ENCODE measurements at regions not wholly inside any gene's neighbourhood (a gene's known extent, or its start where the extent isn't known, plus 50 kb on each side); places are given as distances from the start of the nearest gene placed in this dataset.

DNA sequence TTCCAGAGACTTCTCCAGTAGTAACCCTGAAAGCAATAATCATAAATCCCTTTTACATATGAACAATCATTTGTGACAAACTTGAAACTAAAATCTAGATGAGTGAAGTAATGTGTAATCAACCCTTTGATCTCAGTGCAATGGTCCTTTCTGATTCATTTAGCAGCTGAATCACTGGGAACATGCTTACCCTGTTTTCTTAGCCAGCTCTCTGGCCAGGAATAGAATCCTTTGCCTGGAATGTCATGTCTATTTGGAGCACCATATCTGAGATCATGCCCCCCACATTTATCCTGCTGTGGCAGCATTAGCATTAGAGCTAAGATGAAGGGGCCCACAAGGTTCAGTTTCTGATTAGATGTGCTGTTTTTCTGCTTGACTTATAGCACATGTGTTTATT lies 309.8 kb downstream of the OXSM start:
- DNase-seq (ENCODE audit: low read depth, low spot score): no peak
- no peak for TF ChIP-seq ZNF274 (IDR thresholded peaks at IDR 0.05; ENCODE audit: low read depth, low read length)
- TF ChIP-seq YY1 (IDR thresholded peaks at IDR 0.05; ENCODE audit: insufficient read depth, insufficient read length): no peak
- no peak for TF ChIP-seq SUZ12 (IDR thresholded peaks at IDR 0.05; ENCODE audit: extremely low read depth, insufficient read depth, insufficient read length)
- no peaks in the 10 kb centered on the region for H3K36me3 ChIP-seq (ENCODE audit: insufficient read depth, insufficient read length, low read length)
- no peak overlapping the region for H3K9ac ChIP-seq (ENCODE audit: insufficient read length, low read depth)
- H3K27me3 ChIP-seq (ENCODE audit: insufficient read depth, insufficient read length): no peaks in the 10 kb centered on the region
- no peaks in the 10 kb centered on the region for H3K9me3 ChIP-seq (ENCODE audit: insufficient read depth, low read length)
- H3K4me1 ChIP-seq (ENCODE audit: insufficient read depth, insufficient read length): no peaks in the 10 kb centered on the region
- no peak overlapping the region for H3K4me3 ChIP-seq (ENCODE audit: insufficient read length, low read depth)

DNA sequence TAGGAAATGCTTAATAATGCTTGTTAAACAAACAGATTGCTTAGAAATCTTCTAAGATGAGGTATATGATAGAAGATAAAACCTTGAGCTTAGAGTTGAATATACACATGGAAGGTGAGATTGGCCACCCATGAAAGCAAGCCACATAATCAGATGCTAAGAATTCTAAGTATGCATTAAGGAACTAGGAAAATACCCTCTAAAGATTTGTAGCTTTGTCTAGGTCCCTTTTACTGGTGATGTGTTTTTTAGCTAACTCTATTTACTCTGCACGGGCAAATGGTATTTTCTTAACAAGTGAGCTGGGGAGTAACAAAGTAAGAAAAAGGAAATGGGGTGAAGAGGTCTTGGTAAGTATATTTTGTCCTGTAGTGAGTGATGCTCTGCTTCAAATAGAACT lies 310.3 kb downstream of the OXSM start:
- H3K9me3 ChIP-seq (ENCODE audit: insufficient read depth, low read length): no peaks in the 10 kb centered on the region
- no peaks in the 10 kb centered on the region for H3K27me3 ChIP-seq (ENCODE audit: insufficient read depth, insufficient read length)
- H3K9ac ChIP-seq (ENCODE audit: insufficient read length, low read depth): no peak overlapping the region
- no peaks in the 10 kb centered on the region for H3K36me3 ChIP-seq (ENCODE audit: insufficient read depth, insufficient read length, low read length)
- H3K4me1 ChIP-seq (ENCODE audit: insufficient read depth, insufficient read length): no peaks in the 10 kb centered on the region
- DNase-seq (ENCODE audit: low read depth, low spot score): no peak
- no peak overlapping the region for H3K4me3 ChIP-seq (ENCODE audit: insufficient read length, low read depth)
- no peak for TF ChIP-seq SUZ12 (IDR thresholded peaks at IDR 0.05; ENCODE audit: extremely low read depth, insufficient read depth, insufficient read length)
- TF ChIP-seq ZNF274 (IDR thresholded peaks at IDR 0.05; ENCODE audit: low read depth, low read length): no peak
- TF ChIP-seq YY1 (IDR thresholded peaks at IDR 0.05; ENCODE audit: insufficient read depth, insufficient read length): no peak

DNA sequence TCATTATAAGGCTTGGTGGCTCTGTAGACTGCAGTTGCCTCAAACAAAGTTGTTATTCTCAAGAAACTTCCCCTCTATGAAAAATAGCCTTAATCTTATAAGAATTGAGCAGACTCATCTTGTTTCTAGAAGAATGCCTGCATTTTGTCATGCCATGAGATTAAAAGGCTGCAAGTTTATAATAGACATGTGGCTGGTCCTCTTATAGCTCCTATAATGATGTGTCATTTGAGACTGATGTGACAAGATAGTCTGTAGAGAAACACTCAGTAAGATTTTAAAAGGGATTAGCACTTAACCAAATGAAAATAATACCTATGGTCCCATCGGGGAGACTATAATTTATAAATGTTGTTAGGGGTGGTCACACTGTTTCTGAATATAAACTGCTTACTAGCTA lies 312.5 kb downstream of the OXSM start:
- no peaks in the 10 kb centered on the region for H3K36me3 ChIP-seq (ENCODE audit: insufficient read depth, insufficient read length, low read length)
- H3K4me3 ChIP-seq (ENCODE audit: insufficient read length, low read depth): no peak overlapping the region
- H3K27me3 ChIP-seq (ENCODE audit: insufficient read depth, insufficient read length): no peaks in the 10 kb centered on the region
- no peaks in the 10 kb centered on the region for H3K9me3 ChIP-seq (ENCODE audit: insufficient read depth, low read length)
- no peak overlapping the region for H3K9ac ChIP-seq (ENCODE audit: insufficient read length, low read depth)
- TF ChIP-seq ZNF274 (IDR thresholded peaks at IDR 0.05; ENCODE audit: low read depth, low read length) (no peak), YY1 (IDR thresholded peaks at IDR 0.05; ENCODE audit: insufficient read depth, insufficient read length) (no peak), SUZ12 (IDR thresholded peaks at IDR 0.05; ENCODE audit: extremely low read depth, insufficient read depth, insufficient read length) (no peak)
- H3K4me1 ChIP-seq (ENCODE audit: insufficient read depth, insufficient read length): no peaks in the 10 kb centered on the region
- no peak for DNase-seq (ENCODE audit: low read depth, low spot score)

DNA sequence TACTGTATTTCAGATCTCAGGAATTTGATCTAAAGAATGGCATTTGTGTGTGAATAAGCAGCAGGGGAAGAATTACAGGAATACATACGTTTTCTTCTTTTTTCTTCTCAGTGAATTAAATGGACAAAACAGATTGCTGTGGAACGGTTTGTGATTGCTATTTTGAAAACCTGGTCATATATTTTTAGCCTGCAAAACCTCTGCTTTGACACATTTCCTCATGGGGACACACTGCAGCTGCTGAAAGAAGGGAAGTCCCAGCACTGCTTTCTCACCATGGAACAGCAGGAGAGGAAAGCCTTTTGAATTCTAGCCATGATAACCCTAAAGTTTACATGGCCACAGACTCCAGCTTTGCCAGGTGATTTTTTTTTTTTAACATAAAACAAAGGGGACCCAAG lies 315.0 kb downstream of the OXSM start:
- DNase-seq (ENCODE audit: low read depth, low spot score): no peak
- Histone ChIP-seq H3K9me3 (ENCODE audit: insufficient read depth, low read length) (no peaks in the 10 kb centered on the region), H3K27me3 (ENCODE audit: insufficient read depth, insufficient read length) (no peaks in the 10 kb centered on the region), H3K9ac (ENCODE audit: insufficient read length, low read depth) (no peak overlapping the region), H3K4me3 (ENCODE audit: insufficient read length, low read depth) (no peak overlapping the region), H3K36me3 (ENCODE audit: insufficient read depth, insufficient read length, low read length) (no peaks in the 10 kb centered on the region), H3K4me1 (ENCODE audit: insufficient read depth, insufficient read length) (no peaks in the 10 kb centered on the region)
- no peak for TF ChIP-seq ZNF274 (IDR thresholded peaks at IDR 0.05; ENCODE audit: low read depth, low read length)
- TF ChIP-seq SUZ12 (IDR thresholded peaks at IDR 0.05; ENCODE audit: extremely low read depth, insufficient read depth, insufficient read length): no peak
- TF ChIP-seq YY1 (IDR thresholded peaks at IDR 0.05; ENCODE audit: insufficient read depth, insufficient read length): no peak

DNA sequence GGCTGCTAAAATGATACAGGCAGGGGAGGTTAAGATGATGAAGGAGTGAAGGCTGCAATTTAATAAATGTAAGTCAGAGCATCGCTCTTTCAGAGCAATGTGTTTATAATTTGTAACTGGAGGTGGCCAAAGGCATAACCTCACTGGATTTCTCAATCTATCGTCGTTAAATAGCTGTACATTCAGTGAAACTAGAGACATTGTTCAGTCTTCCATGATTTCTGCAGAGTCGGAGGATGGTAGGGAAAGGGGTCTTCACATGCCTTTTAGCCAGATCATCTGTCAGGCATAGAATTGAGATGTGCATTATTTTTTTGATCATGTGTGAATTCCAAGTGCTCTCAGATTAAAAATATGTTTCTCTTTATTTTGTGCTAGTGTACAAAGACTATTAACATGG lies 315.4 kb downstream of the OXSM start:
- no peaks in the 10 kb centered on the region for H3K9me3 ChIP-seq (ENCODE audit: insufficient read depth, low read length)
- no peaks in the 10 kb centered on the region for H3K4me1 ChIP-seq (ENCODE audit: insufficient read depth, insufficient read length)
- H3K9ac ChIP-seq (ENCODE audit: insufficient read length, low read depth): no peak overlapping the region
- no peak for DNase-seq (ENCODE audit: low read depth, low spot score)
- TF ChIP-seq YY1 (IDR thresholded peaks at IDR 0.05; ENCODE audit: insufficient read depth, insufficient read length) (no peak), SUZ12 (IDR thresholded peaks at IDR 0.05; ENCODE audit: extremely low read depth, insufficient read depth, insufficient read length) (no peak), ZNF274 (IDR thresholded peaks at IDR 0.05; ENCODE audit: low read depth, low read length) (no peak)
- H3K27me3 ChIP-seq (ENCODE audit: insufficient read depth, insufficient read length): no peaks in the 10 kb centered on the region
- no peak overlapping the region for H3K4me3 ChIP-seq (ENCODE audit: insufficient read length, low read depth)
- no peaks in the 10 kb centered on the region for H3K36me3 ChIP-seq (ENCODE audit: insufficient read depth, insufficient read length, low read length)

DNA sequence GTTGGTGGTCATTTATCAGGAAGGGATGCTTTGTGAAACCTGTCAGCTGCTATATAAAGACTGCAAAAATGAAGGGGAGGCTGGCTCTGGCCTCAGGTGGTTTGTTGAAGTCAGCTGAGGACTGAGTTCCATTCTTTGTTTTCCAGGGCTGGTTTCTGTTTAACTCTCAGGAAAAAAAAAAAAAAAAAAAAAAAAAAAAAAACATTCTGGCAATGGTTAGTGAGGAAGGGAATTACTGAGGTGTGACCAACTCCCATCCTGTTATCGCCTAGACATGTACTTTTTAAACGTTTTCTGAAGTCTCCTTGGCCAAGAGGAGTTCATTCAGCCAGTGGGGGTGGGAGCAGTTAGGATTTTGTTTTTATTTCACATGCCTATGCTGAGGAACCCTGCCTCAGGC lies 316.3 kb downstream of the OXSM start:
- Histone ChIP-seq H3K27me3 (ENCODE audit: insufficient read depth, insufficient read length) (no peaks in the 10 kb centered on the region), H3K36me3 (ENCODE audit: insufficient read depth, insufficient read length, low read length) (no peaks in the 10 kb centered on the region), H3K9ac (ENCODE audit: insufficient read length, low read depth) (no peak overlapping the region), H3K4me1 (ENCODE audit: insufficient read depth, insufficient read length) (no peaks in the 10 kb centered on the region), H3K9me3 (ENCODE audit: insufficient read depth, low read length) (no peaks in the 10 kb centered on the region), H3K4me3 (ENCODE audit: insufficient read length, low read depth) (no peak overlapping the region)
- TF ChIP-seq ZNF274 (IDR thresholded peaks at IDR 0.05; ENCODE audit: low read depth, low read length): no peak
- TF ChIP-seq SUZ12 (IDR thresholded peaks at IDR 0.05; ENCODE audit: extremely low read depth, insufficient read depth, insufficient read length): no peak
- TF ChIP-seq YY1 (IDR thresholded peaks at IDR 0.05; ENCODE audit: insufficient read depth, insufficient read length): no peak
- DNase-seq (ENCODE audit: low read depth, low spot score): no peak

DNA sequence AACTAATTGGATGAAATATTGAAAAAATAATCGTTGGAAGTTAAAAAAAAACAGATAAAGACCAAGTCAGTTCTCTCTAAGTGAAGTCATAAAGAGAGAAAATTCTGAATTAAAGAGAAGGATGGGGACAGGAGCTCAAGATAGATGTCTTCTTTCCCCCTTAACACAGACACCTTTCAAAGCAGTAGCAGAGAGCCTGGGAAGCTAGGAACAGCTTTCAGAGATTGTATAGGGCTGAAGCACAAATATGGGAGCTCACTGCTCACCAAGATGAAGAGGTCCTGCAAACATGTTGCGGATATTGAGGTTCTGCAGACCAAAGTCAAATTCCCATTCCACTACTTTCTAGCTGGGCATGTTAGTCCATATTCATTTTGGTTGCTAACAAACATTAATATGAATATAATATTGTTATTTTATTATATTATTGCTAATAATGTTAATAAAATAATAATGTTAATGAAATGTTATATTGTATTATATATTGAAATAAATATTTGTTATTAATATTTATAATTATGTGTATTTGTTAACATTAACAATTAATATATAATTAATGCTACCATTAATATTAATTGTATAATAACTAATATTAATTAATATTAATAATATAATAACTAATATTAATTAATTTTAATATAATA lies 319.1 kb downstream of the OXSM start:
- no peak for DNase-seq (ENCODE audit: low read depth, low spot score)
- Histone ChIP-seq H3K4me1 (ENCODE audit: insufficient read depth, insufficient read length) (no peaks in the 10 kb centered on the region), H3K9ac (ENCODE audit: insufficient read length, low read depth) (no peak overlapping the region), H3K36me3 (ENCODE audit: insufficient read depth, insufficient read length, low read length) (no peaks in the 10 kb centered on the region), H3K9me3 (ENCODE audit: insufficient read depth, low read length) (no peaks in the 10 kb centered on the region), H3K27me3 (ENCODE audit: insufficient read depth, insufficient read length) (no peaks in the 10 kb centered on the region), H3K4me3 (ENCODE audit: insufficient read length, low read depth) (no peak overlapping the region)
- TF ChIP-seq YY1 (IDR thresholded peaks at IDR 0.05; ENCODE audit: insufficient read depth, insufficient read length): no peak
- no peak for TF ChIP-seq ZNF274 (IDR thresholded peaks at IDR 0.05; ENCODE audit: low read depth, low read length)
- no peak for TF ChIP-seq SUZ12 (IDR thresholded peaks at IDR 0.05; ENCODE audit: extremely low read depth, insufficient read depth, insufficient read length)

All from NT2/D1 (cell line).